Brain pericyte (primary cell): ENCODE measurements at regions not wholly inside any gene's neighbourhood (a gene's known extent, or its start where the extent isn't known, plus 50 kb on each side); places are given as distances from the start of the nearest gene placed in this dataset.
"Not testable (repeated sequence)": the region's sequence is repeated elsewhere in the genome, so short reads cannot be mapped to it uniquely, and the experiment has no call there.

Experiments
- DNase-seq: peaks from one replicate; pipeline ENCODE4 v3.0.0-alpha.2; 2012; ENCODE audit warnings: low read depth, low spot score

DNA sequence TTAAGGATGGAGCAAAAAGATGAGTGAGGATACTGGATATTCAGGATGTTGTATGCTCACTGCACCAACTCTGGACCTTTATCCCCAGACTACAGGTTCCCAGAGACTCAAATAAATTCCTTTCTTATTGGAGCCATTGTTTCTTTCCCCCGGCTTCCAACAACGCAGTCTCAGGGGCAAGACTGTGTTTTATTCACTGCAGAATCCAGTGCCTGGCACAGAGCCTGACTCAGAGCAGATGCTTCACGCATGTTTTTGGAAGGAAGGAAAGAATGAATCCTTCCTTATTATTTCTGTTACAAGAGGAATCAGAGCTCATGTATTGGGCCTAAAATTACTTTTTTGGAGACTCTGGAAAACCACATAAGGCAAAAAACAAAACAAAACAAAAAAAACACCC is 96.0 kb upstream of the VGLL4 start:
- DNase-seq, result no peak

DNA sequence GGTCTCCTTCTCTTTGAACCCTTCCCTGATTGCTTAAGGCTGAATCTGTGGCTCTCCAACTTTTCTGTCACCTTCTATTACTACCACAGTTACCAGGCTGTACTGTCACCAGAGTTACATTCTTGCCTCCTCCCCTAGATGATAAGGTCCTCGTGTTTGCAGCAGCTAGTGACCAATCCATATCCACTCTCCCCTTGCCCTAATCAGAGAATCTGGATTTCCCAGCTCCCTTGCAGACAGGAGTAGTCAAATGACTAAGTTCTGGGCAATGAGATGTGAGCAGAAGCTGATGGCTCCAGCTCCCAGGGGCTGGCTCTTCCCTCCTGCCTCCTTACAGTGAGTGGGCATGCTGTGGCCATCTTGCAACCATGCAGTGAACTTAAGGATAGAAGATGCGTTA is 95.4 kb upstream of the VGLL4 start:
- DNase-seq, result no peak

DNA sequence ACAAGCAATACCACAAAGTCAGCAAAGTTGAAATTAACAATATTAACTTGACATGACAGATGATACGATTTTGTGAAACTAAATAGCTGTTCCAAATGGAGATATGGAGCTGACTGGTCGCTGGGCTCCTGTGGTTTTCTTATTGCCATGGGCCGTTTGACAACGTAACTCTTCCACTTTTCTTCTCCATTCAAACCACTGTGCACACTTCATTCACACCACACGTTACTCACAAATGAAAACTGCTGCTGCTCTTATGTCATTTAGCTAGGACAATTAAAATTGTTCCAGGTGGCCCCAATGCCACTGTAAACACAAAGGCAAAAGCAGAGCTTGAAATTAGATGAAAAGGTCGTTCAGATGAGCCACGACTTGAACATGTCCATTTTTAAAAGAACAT is 94.0 kb upstream of the VGLL4 start:
- no peak for DNase-seq

DNA sequence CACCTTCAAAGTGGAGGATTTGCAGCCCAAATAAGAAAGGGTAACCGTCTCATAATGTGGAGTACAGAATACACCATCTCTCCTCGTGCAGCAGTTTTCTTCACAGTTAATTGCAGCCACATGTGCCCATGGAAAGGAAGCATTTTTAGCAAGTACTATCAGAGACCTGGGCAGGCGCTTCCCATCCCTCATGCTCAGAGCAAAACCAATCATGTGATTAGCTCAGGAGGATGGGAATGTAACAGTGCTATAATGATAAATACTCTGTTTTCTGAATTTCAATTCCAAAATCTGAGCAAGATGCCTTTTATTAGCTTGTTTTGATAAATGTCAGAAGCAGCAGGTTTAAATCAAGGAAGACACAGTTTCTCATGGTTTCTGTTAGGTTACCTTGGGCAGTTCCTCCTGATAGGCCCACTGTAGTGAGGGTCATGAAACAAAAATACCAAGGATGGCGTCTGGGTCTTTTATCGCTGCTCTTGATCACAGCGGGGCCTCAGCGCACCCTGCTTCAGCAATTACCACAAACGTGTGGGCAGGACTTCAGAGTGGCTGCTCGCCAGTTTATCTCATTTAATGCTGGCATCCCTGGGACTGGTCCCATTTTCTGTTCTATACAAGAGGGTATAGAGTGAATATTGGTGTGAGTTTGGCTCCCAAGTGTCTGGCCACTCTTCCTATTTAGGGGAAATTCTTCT is 92.6 kb upstream of the VGLL4 start:
- DNase-seq, result no peak

DNA sequence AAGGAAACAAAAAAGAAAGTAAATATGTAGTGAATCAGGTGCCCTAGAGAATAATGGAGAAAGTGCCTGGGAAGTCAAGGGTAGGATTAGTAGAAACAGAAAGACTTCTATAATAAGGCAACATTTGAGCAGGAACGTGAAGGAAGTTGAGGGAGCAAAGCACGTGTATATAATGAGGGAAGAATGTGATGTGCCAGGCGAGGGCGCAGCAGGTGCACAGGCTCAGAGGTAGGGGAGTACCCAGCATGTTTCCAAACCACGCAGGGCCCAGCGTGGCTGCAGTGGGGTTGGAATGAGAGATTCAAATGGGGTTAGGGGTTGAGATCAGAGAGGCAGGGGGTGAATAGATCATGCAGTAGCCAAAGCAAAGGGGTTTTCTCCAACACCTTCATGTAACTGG is 91.9 kb upstream of the VGLL4 start:
- no peak for DNase-seq

DNA sequence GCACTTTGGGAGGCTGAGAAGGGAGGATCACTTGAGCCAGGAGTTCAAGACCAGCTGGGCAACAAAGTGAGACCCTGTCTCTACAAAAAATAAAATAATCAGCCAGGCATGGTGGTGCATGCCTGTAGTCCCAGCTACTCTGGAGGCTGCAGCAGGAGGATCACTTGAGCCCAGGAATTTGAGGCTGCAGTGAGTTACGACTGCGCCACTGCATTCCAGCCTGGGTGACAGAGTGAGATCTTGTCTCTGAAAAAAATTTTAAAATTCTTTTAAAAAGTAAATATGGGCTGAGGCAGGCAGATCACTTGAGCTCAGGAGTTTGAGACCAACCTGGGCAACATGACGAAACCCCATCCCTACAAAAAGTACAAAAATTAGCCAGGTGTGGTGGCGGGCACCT is 91.4 kb upstream of the VGLL4 start:
- DNase-seq, result not testable (repeated sequence)

DNA sequence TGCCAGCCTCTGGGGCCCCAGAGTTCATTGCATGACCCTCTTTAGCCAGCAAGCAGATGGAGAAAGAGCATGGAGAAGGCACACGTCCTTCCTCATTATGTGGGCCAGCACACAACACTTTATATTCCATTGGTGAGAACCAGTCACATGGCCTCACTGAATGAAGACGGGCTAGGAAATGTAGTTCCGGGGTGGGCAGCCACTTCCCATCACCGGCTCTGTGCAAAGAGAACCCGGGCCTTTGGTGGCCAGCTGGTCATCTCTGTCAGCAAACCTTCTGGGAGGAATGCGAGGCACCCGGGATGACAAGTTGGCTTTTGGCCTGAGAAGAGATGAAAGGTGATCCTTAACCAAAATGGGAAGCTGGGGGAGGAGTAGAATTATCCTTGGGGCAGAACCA is 90.2 kb upstream of the VGLL4 start:
- no peak for DNase-seq

DNA sequence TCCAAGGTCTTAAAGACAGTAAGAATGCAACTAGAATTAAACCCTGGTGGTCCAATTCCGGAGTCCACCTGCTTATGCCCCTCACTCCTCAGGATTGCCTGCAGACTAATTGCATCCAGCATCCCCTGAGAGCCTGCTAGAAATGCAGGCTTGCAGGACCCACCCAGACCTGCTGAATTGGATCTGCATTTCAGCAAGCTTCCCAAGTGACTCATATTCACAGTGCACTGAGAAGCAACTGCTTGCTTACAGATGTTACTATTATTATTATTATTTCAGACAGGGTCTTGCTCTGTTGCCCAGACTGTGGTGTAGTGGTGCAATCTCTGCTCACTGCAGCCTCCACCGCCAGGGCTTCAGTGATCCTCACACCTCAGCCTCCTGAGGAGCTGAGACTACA is 83.5 kb upstream of the VGLL4 start:
- DNase-seq, result no peak

DNA sequence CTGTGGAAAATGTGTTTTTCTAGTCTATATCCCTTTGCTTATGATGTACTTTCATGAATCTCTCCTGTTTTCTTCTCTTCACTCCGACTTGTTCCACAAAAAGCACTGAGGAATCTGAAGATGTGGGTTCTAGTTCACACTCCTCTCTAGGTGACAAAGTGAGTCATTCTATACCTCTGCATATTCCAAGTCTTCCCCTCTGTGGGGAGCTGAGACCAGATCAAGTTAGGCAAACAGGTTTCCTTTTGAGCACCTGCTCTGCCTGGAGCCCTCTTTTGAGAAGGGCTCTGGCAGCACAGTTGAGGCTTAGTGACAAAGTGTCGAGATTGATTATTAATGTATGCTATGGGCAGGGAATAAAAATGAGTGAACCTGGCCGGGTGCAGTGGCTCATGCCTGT is 82.4 kb upstream of the VGLL4 start:
- no peak for DNase-seq

DNA sequence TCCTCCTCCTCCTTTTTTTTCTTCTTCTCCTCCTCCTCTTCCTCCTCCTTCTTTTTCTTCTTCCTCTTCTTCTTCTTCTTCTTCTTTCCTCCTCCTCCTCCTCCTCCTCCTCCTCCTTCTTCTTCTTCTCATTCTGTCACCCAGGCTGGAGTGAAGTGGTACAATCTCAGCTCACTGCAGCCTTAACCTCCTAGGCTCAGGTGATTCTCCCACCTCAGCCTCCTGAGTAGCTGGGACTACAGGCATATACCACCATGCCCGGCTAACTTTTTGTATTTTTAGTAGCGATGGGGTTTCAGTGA is 81.6 kb upstream of the VGLL4 start:
- not testable (repeated sequence) for DNase-seq

DNA sequence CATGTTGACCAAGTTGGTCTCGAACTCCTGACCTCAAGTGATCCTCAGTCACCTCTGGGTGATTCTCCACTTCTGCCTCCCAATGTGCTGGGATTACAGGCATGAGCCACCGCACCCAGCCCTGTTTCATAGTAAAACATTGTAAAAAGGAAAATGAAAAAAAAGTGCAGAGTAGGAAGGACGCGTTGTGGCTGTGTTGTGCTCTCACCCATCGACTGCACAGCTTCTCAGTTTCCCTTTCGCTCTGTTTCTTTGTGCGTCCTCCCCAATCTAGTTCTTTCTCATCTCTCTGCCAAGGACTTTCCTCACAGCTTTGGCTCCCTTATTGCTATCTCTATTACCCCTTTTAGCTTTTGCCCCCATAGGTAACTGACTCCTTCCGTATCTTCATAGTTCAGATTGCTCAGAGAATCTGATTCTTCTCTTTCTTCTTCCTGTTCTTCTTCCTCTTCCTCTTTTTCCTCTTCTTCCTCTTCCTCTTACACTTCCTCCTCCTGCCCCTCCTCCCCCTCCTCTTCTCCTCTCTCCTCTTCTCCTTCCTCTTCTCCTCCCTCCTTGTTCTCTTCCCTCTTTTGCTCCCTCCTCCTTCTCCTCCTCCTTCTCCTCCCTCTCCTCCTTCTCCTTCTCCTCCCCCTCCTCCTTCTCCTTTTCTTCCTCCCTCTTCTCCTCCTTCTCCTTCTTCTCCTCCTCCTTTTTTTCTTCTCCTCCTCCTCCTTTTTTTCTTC is 81.1 kb upstream of the VGLL4 start:
- no peak for DNase-seq

DNA sequence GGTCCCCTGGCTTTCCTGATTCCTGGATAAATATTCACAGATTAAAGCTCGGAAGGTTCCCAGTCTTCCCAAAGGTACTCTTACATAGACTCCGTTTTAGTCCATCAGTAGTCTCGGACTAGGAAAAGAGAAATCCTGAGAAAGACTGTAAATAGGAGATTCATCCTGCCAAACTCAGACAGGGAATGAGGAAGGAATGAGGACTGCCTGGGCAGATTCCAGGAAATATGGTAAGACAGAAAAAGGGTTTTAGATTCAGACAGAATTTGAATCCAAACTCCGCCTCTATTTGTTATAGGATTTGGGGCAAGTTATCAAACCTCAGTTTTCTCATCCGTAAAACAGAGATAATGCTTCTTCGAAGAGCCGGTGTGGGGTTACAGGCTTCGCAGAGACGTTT is 77.8 kb upstream of the VGLL4 start:
- DNase-seq, result no peak

DNA sequence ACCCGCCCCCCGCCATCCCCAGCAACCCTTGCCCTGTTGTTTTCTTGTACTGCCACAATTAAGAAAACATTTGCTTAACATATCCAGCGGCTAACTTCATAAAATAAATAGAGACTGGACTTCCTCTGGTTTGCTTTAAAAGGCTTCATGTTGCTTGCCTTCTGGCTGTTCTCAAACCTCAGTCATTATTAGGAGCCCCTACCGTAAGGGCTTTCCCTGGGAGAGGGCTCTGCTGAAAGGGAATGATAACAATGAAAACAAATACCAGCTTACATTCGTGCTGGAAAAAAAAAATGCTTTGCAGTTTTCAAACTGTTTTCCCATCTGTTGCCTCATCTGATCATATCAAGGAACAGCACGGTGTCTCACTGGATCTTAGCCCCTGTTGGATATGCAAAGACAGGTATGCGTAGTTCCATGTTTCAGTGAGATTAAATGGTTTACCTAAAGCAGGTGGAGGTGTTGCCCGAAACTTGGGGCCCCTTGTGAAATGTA is 77.2 kb upstream of the VGLL4 start:
- DNase-seq, result no peak

DNA sequence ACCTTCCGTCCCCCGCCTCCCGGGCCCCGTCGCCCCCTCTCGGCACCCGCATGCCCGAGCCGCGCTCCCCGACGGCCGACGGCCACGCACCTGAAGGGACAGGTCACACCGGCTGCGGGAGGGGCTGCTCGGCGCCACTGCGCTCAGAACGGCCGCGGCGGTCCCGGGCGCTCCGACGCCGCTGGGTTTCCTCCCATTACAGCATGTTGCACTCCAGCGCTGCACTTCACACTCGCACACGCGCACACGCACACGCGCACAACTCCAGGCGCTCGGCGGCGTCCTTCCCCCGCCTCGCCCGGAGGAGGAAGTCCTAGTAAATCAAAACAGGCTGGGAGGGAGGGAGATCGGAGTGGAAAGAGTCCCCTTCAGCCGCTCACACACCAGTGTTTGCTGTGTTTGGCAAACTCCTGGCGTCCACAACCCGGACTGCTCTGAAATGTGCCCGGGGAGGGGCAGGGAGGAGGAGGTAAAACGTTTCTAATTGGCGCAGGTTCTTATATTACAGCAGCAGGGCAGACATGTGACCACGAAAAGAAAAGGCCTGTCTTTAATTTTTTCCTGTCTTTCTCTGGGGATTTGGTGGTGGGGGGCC is 76.7 kb upstream of the VGLL4 start:
- peak; percentile 85 for DNase-seq

DNA sequence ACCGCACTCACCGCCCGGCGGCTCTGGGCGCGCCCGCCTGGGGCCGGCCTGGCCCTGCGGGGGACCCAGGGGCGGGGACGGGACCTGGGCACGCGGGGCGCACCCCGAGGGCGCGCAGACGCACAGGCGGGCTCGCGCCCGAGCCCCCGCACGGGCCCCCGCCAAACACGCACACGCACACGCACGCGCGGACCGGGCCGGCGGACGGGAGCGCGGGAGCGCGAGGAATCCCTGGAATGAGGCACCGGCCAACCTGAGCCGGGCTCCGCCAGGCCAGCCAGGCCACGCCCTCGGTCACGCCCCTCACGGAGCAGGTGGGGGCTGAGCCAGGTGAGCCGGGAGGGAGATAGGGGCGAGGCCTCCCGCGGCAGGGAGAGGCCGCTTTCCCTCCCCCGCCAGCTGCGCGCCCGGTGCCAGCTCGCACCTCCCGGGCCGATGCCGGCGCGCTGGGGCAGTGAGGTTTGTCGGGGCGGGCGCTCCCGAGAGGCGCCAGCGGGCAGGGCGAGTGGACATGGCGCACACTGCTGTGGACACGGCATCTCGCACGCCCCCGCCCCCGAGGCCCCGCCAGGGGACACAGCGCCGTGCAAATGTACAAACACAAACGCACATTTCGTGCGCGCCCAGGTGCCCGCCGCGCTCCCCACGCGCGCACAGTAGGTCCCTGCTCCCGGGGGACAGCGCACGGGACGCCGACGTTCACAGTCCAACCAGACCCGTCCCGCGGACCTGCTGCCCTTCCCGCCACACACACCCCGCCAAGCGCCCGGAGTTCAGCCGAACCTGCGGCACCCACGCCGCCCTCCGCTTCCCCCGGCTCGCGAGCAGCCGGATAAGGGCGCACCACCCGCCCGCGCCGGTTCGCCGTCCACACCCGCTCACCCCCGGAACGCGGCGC is 75.9 kb upstream of the VGLL4 start:
- no peak for DNase-seq

DNA sequence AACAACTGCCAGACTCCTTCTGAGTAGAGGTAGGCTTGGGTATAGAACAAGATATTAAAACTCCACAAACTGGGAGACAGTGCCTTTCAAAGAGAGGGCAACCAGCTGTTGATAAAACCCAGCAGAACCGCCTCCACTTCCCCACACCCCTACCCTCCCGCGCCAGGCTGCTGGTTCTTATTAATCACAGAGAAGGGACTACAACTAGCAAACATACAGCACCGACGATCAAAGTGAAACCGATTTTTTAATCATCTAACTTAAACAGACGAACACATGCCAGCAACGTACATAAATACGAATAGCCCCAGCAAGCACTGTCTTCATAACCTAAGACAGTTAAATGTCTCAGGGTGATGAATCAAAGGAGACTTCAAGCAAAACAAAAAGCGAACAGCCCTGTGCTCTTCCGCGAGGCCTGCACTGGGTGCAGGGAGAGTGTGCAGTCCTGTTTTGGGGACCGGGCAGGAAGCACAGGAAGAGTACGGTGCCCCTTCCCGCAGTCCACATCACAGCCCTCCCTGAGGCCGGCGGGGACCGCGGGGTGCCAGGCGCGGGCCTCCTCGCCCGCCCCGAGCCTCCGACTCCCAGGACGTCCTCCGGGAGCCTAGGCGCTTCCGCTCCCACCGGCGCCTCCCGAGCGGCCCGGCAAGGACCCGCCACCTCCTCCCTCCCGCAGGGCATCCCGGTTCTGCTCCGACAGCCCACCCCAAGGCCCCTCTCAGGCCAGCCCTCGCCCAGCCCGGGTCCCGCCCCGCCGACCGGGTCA is 75.1 kb upstream of the VGLL4 start:
- DNase-seq, result no peak

DNA sequence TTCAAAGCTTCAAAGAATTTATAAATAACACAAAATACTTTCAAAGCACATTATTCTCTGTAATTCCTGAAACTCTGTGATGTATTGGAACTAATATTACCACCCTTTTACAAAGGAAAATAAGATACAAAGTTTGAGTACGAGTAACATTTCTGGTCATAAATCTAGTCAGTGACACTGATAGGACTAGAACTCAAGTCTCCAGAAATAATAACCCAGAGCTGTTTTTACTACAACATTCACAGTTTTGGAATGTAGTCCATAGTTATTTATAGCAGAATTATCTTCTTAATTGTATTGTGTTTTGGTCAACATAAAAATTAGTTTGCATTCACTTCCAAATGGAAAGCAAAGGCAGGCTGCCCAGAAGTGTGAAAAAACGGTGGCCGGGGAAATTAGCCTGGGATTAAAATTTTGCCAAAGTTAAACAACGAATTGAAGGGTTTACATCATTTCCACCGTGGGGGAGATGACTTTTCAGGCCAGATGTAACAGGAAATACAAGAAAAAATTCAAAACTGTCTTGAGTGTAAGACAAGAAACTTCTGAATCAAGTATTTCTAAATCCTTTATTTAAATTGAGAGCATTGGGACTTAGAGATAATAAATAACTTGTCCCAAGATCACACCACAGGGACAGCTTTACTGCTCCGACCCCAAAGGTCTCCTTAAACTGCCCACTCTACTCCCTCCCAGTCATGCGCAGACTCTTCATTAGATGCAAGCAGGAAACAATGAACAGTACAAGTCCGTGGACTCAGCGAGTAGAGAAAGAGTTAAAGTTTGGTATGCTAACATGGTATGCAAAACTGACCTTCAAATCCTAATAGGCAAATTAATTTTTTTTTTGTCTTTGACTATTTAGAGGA is 74.3 kb upstream of the VGLL4 start:
- no peak for DNase-seq

DNA sequence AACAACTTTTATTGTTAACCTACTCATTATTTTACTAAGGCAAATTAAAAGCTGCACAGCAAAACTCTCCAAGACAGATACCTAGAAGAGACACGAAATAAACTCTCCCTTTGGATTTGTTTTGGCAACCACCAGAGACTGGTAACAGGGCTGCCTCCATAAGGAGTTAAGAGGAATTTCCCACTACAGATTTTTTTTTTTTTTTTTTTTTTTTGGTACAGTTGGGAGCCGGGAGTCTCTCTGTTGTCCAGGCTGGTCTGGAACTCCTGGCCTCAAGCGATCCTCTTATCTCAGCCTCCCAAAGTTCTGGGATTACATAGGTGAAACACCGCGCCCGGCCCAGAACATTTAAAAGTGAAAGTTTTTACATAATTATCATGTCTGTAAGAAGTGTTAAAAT is 73.6 kb upstream of the VGLL4 start:
- DNase-seq, result no peak

DNA sequence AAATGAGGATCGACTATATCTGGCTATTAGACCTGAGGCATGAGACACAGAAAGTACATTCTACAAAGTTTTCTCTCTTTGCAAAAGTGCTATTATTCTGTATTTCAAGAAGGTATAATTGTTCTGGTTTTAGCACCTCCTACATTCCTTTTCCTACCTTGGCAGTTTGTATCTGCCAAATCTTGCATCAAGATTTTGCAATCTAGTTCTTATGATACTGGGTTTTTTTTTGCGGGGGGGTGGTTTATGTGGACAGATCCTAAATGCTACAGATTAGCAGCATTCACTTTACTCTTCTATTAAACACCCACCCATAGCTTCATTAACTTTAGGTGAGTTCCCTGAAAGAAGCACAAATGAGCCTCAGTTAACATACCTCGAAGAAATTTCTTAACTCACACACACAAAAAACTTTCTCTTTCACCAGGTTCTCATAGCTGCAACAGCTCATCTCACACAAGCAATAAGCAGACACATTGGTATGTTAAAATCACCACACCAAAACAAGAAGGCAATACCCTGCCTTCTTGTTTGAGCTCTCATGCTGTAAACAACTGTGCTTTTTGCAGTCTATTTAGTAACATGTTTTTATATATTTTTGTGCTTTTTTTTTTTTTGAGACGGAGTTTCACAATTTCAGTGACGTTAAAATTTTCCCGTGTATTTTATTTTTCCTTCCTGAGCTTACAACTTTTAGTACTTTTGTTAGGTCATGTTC is 73.0 kb upstream of the VGLL4 start:
- no peak for DNase-seq

DNA sequence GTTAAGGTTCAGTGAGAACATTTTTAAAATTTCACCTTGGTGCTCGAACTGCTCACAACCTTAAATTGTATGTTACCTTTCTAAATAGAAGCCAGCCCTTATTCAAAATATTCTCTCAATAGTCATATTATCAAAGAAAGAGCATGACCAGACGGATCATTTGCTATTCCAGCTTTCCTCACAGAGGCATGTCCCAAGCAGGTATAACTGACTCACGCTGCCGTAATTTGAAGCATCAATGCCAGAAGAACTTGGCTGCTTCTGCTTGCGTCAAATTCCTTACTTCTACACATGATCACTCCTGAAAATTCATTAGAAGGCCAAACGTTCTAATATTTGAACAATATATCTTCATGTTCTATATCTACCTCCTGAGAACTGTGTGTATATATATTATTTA is 69.5 kb upstream of the VGLL4 start:
- DNase-seq, result no peak
